T-helper 2 cell (primary cell): ENCODE measurements at regions not wholly inside any gene's neighbourhood (a gene's known extent, or its start where the extent isn't known, plus 50 kb on each side); places are given as distances from the start of the nearest gene placed in this dataset.

Experiments
- DNase-seq, 5 experiments: peaks; one replicate each; pipeline versions ENCODE4 v3.0.0 to v3.0.0-alpha.2; 2012 to 2022

- DNase-seq, result no peak
Observed at GRCh38 chrX:145631461-145631951, 186.1 kb upstream of the SLITRK2 start.

GRCh38 chrX:145654486-145654885 lies 163.1 kb upstream of the SLITRK2 start:
- DNase-seq, result no peak

GRCh38 chrX:145673841-145674240 lies 143.8 kb upstream of the SLITRK2 start:
- DNase-seq, result no peak

GRCh38 chrX:145677109-145677817 lies 140.4 kb upstream of the SLITRK2 start:
- no peak for DNase-seq

GRCh38 chrX:145682518-145683298 lies 134.9 kb upstream of the SLITRK2 start:
- no peak for DNase-seq

GRCh38 chrX:145687146-145687545 lies 130.5 kb upstream of the SLITRK2 start:
- no peak for DNase-seq

GRCh38 chrX:145687707-145688106 lies 129.9 kb upstream of the SLITRK2 start:
- DNase-seq, result no peak

GRCh38 chrX:145694048-145694447 lies 123.6 kb upstream of the SLITRK2 start:
- no peak for DNase-seq

- DNase-seq, result no peak
Observed at GRCh38 chrX:145715641-145716138, 101.9 kb upstream of the SLITRK2 start.

- DNase-seq, result no peak
Observed at GRCh38 chrX:145716226-145716625, 101.4 kb upstream of the SLITRK2 start.

GRCh38 chrX:145727476-145727875 lies 90.2 kb upstream of the SLITRK2 start:
- DNase-seq, result no peak

- no peak for DNase-seq
Observed at GRCh38 chrX:145729635-145730034, 88.0 kb upstream of the SLITRK2 start.

- DNase-seq, result no peak
Observed at GRCh38 chrX:145735036-145735435, 82.6 kb upstream of the SLITRK2 start.

- DNase-seq, result no peak
Observed at GRCh38 chrX:145751943-145752342, 65.7 kb upstream of the SLITRK2 start.
